ENCODE measurements at regions not wholly inside any gene's neighbourhood (a gene's known extent, or its start where the extent isn't known, plus 50 kb on each side); places are given as distances from the start of the nearest gene placed in this dataset.

DNA sequence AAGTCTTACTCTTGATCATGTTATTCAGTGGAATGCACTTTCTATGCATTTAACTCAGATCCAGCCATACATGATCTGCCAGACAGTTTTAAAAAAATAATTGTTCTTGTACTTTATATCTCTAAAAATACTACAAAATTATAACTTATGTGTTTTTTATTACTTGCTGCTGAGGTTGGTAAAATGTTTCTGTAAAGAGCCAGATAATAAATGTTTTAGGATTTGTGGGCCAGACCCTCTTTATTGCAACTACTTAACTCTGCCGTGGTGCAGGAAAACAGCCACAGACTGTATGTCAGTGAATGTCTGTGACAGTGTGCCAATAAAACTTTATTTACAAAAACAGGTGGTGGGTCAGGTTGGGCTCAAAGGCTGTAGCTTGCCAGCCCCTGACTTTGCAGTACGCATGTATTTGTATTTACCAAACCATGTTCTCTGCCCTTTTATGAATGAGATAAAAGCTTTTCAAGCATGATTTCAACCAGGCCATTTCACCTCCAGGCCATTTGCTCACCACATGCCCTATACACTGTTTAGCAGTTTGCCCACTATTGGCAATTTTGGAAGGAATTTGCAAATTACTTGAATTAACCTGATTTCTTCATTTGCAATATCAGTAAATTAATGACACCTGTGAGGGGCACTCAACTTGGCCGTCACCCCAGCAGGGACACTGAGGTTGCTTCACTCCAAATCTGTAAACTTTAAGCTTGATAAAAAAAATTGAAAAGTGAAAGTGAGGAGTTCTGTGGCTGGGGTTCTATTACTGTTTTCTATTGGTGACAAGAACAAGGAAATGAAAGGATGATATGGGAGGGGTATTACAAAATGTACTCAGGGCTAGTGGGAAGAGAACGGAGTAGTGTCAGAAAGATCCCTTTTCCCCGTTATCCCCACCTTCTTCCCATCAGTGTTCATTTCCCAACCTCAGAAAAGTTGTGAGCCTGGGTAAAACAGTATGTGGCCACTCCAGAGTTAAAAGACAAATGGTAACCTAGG lies 133.4 kb downstream of the CEBPB start:
- Histone ChIP-seq H3K27me3 (peaks cover 7% of the 10 kb centered on the region; the same call in 1 of the 2 replicates), H3K27ac (no peak overlapping the region), H3K4me3 (no peak overlapping the region), H3K4me1 (peaks cover 11% of the 10 kb centered on the region), H3K36me3 (no peaks in the 10 kb centered on the region), H3K9me3 (replicated peaks) (peaks cover 4% of the 10 kb centered on the region)
- no peak for DNase-seq

- Histone ChIP-seq H3K27me3 (peaks cover 4% of the 10 kb centered on the region; the same call in 1 of the 2 replicates), H3K4me1 (peaks cover 11% of the 10 kb centered on the region), H3K36me3 (no peaks in the 10 kb centered on the region), H3K27ac (no peak overlapping the region), H3K4me3 (no peak overlapping the region), H3K9me3 (replicated peaks) (peaks cover 4% of the 10 kb centered on the region)
- DNase-seq: no peak
Measured at GRCh38 chr20:50325215-50325614, 134.6 kb downstream of the CEBPB start.

DNA sequence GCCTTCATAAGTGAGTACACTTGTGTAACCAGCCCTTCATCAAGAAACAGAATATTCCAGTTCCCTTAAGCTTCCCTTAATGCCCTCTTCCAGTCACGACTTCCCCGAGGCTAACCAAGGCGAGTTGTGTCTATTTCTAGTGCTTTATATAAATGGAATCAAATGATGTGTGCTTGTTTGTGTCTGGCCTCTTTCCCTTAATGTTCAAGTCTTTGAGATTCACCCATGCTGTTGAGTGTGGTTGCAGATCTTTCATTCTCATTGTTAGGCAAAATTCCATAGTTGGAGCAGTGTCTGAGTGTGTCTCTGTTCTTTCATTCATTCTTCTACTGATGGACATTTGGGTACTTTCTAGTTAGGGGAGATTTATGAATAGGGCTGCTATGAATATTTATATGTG lies 135.0 kb downstream of the CEBPB start:
- 0 out of 2 replicates have a peak, but pooled peaks cover under 1% of the 10 kb centered on the region for H3K27me3 ChIP-seq
- H3K27ac ChIP-seq: no peak overlapping the region
- DNase-seq: no peak
- no peak overlapping the region for H3K4me3 ChIP-seq
- peaks cover 4% of the 10 kb centered on the region for H3K9me3 ChIP-seq (replicated peaks)
- no peaks in the 10 kb centered on the region for H3K36me3 ChIP-seq
- H3K4me1 ChIP-seq: peaks cover 11% of the 10 kb centered on the region

DNA sequence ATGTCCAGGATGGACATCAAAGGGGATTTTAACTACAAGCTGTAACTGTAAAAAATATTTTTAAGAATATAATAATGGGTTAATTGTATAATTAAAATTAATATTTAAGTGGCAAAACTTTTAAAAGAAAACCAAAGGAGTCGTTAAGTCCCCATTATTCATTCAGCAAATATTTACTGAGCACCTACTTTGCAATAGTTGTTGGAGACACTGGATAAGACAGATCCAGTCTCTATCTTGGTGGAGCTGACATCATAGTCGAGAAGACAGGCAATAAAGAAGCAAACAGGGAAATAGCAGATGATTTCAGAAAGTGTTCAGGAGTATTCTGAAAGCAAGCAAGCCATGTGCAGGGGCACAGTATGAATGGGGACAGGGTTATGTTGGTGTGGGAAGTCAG lies 137.0 kb downstream of the CEBPB start:
- no peaks in the 10 kb centered on the region for H3K27me3 ChIP-seq
- no peak overlapping the region for H3K4me3 ChIP-seq
- H3K9me3 ChIP-seq (replicated peaks): peaks cover 4% of the 10 kb centered on the region
- no peaks in the 10 kb centered on the region for H3K36me3 ChIP-seq
- no peak overlapping the region for H3K27ac ChIP-seq
- 0 out of 2 replicates have a peak, but pooled peaks cover 4% of the 10 kb centered on the region for H3K4me1 ChIP-seq
- no peak for DNase-seq

GRCh38 chr20:50328222-50328979 lies 137.8 kb downstream of the CEBPB start:
- H3K27ac ChIP-seq: no peak overlapping the region
- H3K4me3 ChIP-seq: no peak overlapping the region
- H3K36me3 ChIP-seq: no peaks in the 10 kb centered on the region
- H3K27me3 ChIP-seq: no peaks in the 10 kb centered on the region
- DNase-seq: no peak
- H3K4me1 ChIP-seq: peaks cover 6% of the 10 kb centered on the region; the same call in 1 of the 2 replicates
- H3K9me3 ChIP-seq (replicated peaks): peaks cover 4% of the 10 kb centered on the region

- Histone ChIP-seq H3K4me3 (no peak overlapping the region), H3K27ac (no peak overlapping the region), H3K9me3 (replicated peaks) (peaks cover 4% of the 10 kb centered on the region), H3K36me3 (no peaks in the 10 kb centered on the region), H3K4me1 (peaks cover 13% of the 10 kb centered on the region), H3K27me3 (no peaks in the 10 kb centered on the region; the same call in 1 of the 2 replicates)
- DNase-seq: no peak
Measured at GRCh38 chr20:50328996-50329898, 138.6 kb downstream of the CEBPB start.

- H3K4me1 ChIP-seq: peaks cover 21% of the 10 kb centered on the region
- no peak overlapping the region for H3K27ac ChIP-seq
- H3K9me3 ChIP-seq (replicated peaks): peaks cover 4% of the 10 kb centered on the region
- no peaks in the 10 kb centered on the region for H3K36me3 ChIP-seq
- no peak for DNase-seq
- H3K27me3 ChIP-seq: no peaks in the 10 kb centered on the region; the same call in 1 of the 2 replicates
- no peak overlapping the region for H3K4me3 ChIP-seq
Measured at GRCh38 chr20:50329981-50330503, 139.4 kb downstream of the CEBPB start.

DNA sequence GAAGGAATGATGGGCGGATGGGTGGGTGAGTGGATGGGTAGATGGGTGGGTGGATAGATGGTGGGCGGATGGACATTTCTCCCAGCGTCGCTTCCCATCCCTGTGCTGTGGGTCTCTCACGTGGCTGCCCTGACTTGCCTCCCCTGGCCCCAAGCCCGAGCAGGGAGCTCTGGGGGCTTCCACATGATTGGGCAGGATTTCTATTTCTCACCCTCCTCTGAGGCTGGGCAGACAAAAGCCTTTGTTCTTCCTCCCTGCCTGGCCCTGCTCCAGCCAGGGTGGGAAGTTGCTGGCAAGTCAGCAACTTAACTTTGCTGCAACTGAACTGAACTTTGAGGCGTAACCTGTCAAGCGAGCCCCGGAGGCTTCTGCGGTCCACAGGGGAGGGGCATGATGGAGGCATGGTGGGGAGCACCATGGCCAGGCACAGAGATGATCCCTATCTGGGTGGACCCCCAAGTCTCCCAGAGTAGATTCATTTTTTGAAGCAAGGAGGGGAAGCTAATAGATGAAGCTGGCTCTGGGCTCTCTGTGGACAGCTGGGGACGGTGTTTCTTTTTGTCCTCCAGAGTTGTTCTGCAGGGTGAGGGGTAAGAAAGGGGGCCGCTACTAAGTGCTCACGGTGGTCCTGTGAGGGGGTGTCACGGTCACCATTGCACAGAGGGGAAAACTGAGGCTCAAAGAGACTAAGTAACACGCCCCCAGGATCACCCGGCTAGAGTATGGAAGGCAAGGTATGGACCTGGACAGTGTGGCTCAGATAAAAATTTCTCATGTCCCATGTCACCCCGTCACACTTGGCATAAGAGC lies 140.1 kb downstream of the CEBPB start:
- H3K9me3 ChIP-seq (replicated peaks): peaks cover 4% of the 10 kb centered on the region
- H3K4me1 ChIP-seq: peaks cover 22% of the 10 kb centered on the region
- H3K27ac ChIP-seq: no peak overlapping the region
- peak in 1 of 2 experiments; percentile 45 for DNase-seq
- no peaks in the 10 kb centered on the region; the same call in 1 of the 2 replicates for H3K27me3 ChIP-seq
- no peak overlapping the region for H3K4me3 ChIP-seq
- H3K36me3 ChIP-seq: no peaks in the 10 kb centered on the region

GRCh38 chr20:50331469-50332363 lies 141.1 kb downstream of the CEBPB start:
- DNase-seq: no peak
- H3K36me3 ChIP-seq: no peaks in the 10 kb centered on the region
- no peak overlapping the region for H3K4me3 ChIP-seq
- H3K4me1 ChIP-seq: peaks cover 22% of the 10 kb centered on the region
- H3K27me3 ChIP-seq: no peaks in the 10 kb centered on the region; the same call in 1 of the 2 replicates
- no peak overlapping the region for H3K27ac ChIP-seq
- H3K9me3 ChIP-seq (replicated peaks): peaks cover 4% of the 10 kb centered on the region

DNA sequence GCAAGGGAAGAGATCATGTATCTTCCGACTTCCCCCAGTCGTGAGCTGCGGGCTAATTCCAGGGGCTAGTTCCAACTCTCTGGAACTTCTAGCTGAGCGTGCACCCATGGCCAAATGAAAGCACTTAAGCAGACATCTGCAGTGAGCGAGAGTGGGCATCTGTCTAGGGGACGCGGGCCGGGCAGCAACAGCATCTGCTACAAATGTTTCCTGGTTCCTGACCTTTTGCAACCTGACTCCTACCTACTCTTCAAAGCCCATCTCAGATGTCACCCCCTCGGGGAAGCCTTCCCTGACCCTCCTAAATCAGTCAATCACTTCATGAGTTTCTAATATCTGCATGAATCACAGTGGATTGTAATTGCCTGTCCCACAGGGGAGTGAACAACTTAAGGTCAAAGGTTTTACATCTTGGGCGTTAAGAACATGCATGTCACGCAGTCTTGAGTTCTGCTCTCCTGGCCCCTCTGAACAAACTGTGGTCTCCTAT lies 141.9 kb downstream of the CEBPB start:
- Histone ChIP-seq H3K27ac (no peak overlapping the region), H3K4me1 (peaks cover 22% of the 10 kb centered on the region), H3K27me3 (no peaks in the 10 kb centered on the region; the same call in 1 of the 2 replicates), H3K9me3 (replicated peaks) (no peaks in the 10 kb centered on the region; the same call in 1 of the 2 replicates), H3K36me3 (no peaks in the 10 kb centered on the region), H3K4me3 (no peak overlapping the region)
- peak in 1 of 2 experiments; percentile 46 for DNase-seq

GRCh38 chr20:50333131-50333670 lies 142.6 kb downstream of the CEBPB start:
- Histone ChIP-seq H3K27me3 (no peaks in the 10 kb centered on the region; the same call in 1 of the 2 replicates), H3K4me3 (no peak overlapping the region), H3K36me3 (no peaks in the 10 kb centered on the region), H3K27ac (no peak overlapping the region), H3K9me3 (replicated peaks) (no peaks in the 10 kb centered on the region), H3K4me1 (peaks cover 22% of the 10 kb centered on the region)
- DNase-seq: no peak

DNA sequence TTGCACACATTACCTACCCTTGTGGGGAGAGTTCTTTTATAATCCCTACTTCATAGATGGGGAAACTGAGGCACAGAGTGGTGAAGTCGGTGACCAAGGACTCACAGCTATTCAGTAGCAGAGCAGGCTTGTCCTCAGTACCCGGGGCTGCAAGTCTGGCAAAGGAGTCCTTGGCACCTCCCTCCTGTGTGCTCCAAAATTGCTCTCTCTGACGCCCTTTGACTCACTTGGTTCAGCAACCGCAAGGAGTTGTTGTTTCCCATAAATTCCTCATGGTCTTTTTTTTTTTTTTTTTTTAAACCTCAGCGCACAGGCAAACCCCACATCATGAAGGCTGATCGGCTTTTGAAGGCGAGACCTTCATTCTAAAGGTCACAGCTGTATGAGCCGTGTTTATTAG lies 143.2 kb downstream of the CEBPB start:
- Histone ChIP-seq H3K4me3 (no peak overlapping the region), H3K27ac (no peak overlapping the region), H3K27me3 (no peaks in the 10 kb centered on the region; the same call in 1 of the 2 replicates), H3K36me3 (no peaks in the 10 kb centered on the region), H3K9me3 (replicated peaks) (no peaks in the 10 kb centered on the region), H3K4me1 (peaks cover 27% of the 10 kb centered on the region)
- peak; percentile 54 to 66 for DNase-seq

Measured in SJCRH30 (cell line).